Esophagus muscularis mucosa (tissue), 4 donors: ENCODE measurements at regions not wholly inside any gene's neighbourhood (a gene's known extent, or its start where the extent isn't known, plus 50 kb on each side); places are given as distances from the start of the nearest gene placed in this dataset.

Experiments used
- CTCF ChIP-seq, 3 experiments: fragments of 200-600 bp in 2 of 3; fragments of 450-650 bp in 1 of 3; sonication (generic) in 2 of 3; IDR thresholded peaks; one replicate each; pipeline ENCODE4 v1.5.1; 2017 to 2019; ENCODE audit warnings: antibody characterized with exemption in 3 of 3, mild to moderate bottlenecking in 2 of 3, moderate library complexity in 1 of 3
- EP300 ChIP-seq: sonication (generic); formaldehyde crosslinking; IDR thresholded peaks from one replicate; pipeline ENCODE4 v1.6.1; 2017; ENCODE audit warnings: antibody characterized with exemption
- POLR2A ChIP-seq: fragments of 450-650 bp; IDR thresholded peaks from one replicate; pipeline ENCODE4 v1.6.1; 2017; ENCODE audit warnings: antibody characterized with exemption, moderate library complexity, mild to moderate bottlenecking, low read depth
- POLR2AphosphoS5 ChIP-seq, 2 donors: sonication (generic); formaldehyde crosslinking; IDR thresholded peaks; one replicate each; pipeline ENCODE4 v1.6.1; 2017; ENCODE audit warnings: antibody characterized with exemption in 2 of 2

GRCh38 chr6:106908386-106908840 lies 66.1 kb downstream of the CD24 start:
- TF ChIP-seq POLR2AphosphoS5 (IDR thresholded peaks at IDR 0.05) (no peak), CTCF (IDR thresholded peaks at IDR 0.05) (no peak), POLR2A (no peak), EP300 (no peak)
